ENCODE measurements at regions not wholly inside any gene's neighbourhood (a gene's known extent, or its start where the extent isn't known, plus 50 kb on each side); places are given as distances from the start of the nearest gene placed in this dataset.

GRCh38 chr3:18633002-18633401 lies 207.9 kb upstream of the SATB1 start:
- TF ChIP-seq CTCF (IDR thresholded peaks at IDR 0.05) (no peak), POLR2A (IDR thresholded peaks at IDR 0.05) (no peak)

All from esophagus squamous epithelium (tissue), 4 donors.